Vagina (tissue), 2 donors: ENCODE measurements at regions not wholly inside any gene's neighbourhood (a gene's known extent, or its start where the extent isn't known, plus 50 kb on each side); places are given as distances from the start of the nearest gene placed in this dataset.

ENCODE experiments used
- CTCF ChIP-seq, 3 experiments: fragments of 450-650 bp in 2 of 3; fragments of 200-600 bp in 1 of 3; sonication (generic) in 1 of 3; IDR thresholded peaks; one replicate each; pipeline ENCODE4 v1.5.1; 2017 to 2019; ENCODE audit warnings: antibody characterized with exemption in 3 of 3, mild to moderate bottlenecking in 2 of 3, moderate library complexity in 2 of 3
- POLR2A ChIP-seq, 2 donors: fragments of 450-650 bp; IDR thresholded peaks; one replicate each; pipeline ENCODE4 v1.6.1; 2017; ENCODE audit warnings: antibody characterized with exemption in 2 of 2, mild to moderate bottlenecking in 2 of 2, moderate library complexity in 2 of 2
- POLR2AphosphoS5 ChIP-seq, 2 donors: sonication (generic); formaldehyde crosslinking; IDR thresholded peaks; one replicate each; pipeline ENCODE4 v1.9.0; 2017; ENCODE audit warnings: antibody characterized with exemption in 2 of 2, mild to moderate bottlenecking in 2 of 2, low read depth in 1 of 2; ENCODE audit not compliant: insufficient read depth in 1 of 2

DNA sequence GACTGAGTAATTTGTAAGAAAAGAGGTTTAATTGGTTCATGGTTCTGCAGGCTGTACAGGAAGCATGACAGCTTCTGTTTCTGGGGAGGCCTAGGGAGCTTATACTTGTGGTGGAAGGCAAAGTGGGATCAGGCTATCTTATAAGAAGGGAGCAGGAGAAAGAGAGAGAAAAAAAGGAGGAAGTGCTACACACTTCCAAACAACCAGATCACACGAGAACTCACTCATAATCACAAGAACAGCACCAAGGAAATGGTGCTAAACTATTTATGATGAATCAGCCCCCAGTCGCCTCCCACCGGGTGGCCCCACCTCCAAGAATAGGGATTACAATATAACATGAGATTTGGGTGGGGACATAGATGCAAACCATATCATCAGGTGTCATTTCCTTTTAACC lies 89.1 kb upstream of the KCNMA1 start:
- no peak for TF ChIP-seq POLR2AphosphoS5 (IDR thresholded peaks at IDR 0.05; ENCODE audit: insufficient read depth in 1 of 2, low read depth in 1 of 2)
- TF ChIP-seq CTCF (IDR thresholded peaks at IDR 0.05) = no peak
- no peak for TF ChIP-seq POLR2A (IDR thresholded peaks at IDR 0.05)
